ENCODE measurements at regions not wholly inside any gene's neighbourhood (a gene's known extent, or its start where the extent isn't known, plus 50 kb on each side); places are given as distances from the start of the nearest gene placed in this dataset.
"Not testable (repeated sequence)": the region's sequence is repeated elsewhere in the genome, so short reads cannot be mapped to it uniquely, and the experiment has no call there.

- TF ChIP-seq CTCF (IDR thresholded peaks at IDR 0.05; ENCODE audit: control insufficient read depth, extremely low read depth, insufficient read depth): no peak
- no peak for DNase-seq (ENCODE audit: low read depth)
- H3K4me3 ChIP-seq (ENCODE audit: low read depth, low read length): no peak overlapping the region
Measured at GRCh38 chr5:114726131-114726530, 364.3 kb downstream of the KCNN2 start.

- no peak for DNase-seq (ENCODE audit: low read depth)
- no peak for TF ChIP-seq CTCF (IDR thresholded peaks at IDR 0.05; ENCODE audit: control insufficient read depth, extremely low read depth, insufficient read depth)
- H3K4me3 ChIP-seq (ENCODE audit: low read depth, low read length): no peak overlapping the region
Measured at GRCh38 chr5:114719268-114719667, 357.4 kb downstream of the KCNN2 start.

GRCh38 chr5:114716955-114717354 is 355.1 kb downstream of the KCNN2 start:
- no peak for TF ChIP-seq CTCF (IDR thresholded peaks at IDR 0.05; ENCODE audit: control insufficient read depth, extremely low read depth, insufficient read depth)
- no peak overlapping the region for H3K4me3 ChIP-seq (ENCODE audit: low read depth, low read length)
- DNase-seq (ENCODE audit: low read depth): no peak

GRCh38 chr5:114704225-114704893 is 342.5 kb downstream of the KCNN2 start:
- not testable (repeated sequence) for H3K4me3 ChIP-seq (ENCODE audit: low read depth, low read length); DNase-seq (ENCODE audit: low read depth)

- no peak for TF ChIP-seq CTCF (IDR thresholded peaks at IDR 0.05; ENCODE audit: control insufficient read depth, extremely low read depth, insufficient read depth)
- H3K4me3 ChIP-seq (ENCODE audit: low read depth, low read length): no peak overlapping the region
Measured at GRCh38 chr5:114702731-114703130, 340.9 kb downstream of the KCNN2 start.

GRCh38 chr5:114702136-114702535 is 340.3 kb downstream of the KCNN2 start:
- DNase-seq (ENCODE audit: low read depth): peak; percentile 90
- no peak overlapping the region for H3K4me3 ChIP-seq (ENCODE audit: low read depth, low read length)
- no peak for TF ChIP-seq CTCF (IDR thresholded peaks at IDR 0.05; ENCODE audit: control insufficient read depth, extremely low read depth, insufficient read depth)

More at GRCh38 chr5:114702731-114703130, 340.9 kb downstream of the KCNN2 start:
- DNase-seq (ENCODE audit: low read depth): peak; percentile 99

GRCh38 chr5:114700823-114701222 is 339.0 kb downstream of the KCNN2 start:
- no peak for TF ChIP-seq CTCF (IDR thresholded peaks at IDR 0.05; ENCODE audit: control insufficient read depth, extremely low read depth, insufficient read depth)
- no peak overlapping the region for H3K4me3 ChIP-seq (ENCODE audit: low read depth, low read length)
- no peak for DNase-seq (ENCODE audit: low read depth)

Data from LNCaP clone FGC (cell line).